SU-DHL-6 (cell line): ENCODE measurements at regions not wholly inside any gene's neighbourhood (a gene's known extent, or its start where the extent isn't known, plus 50 kb on each side); places are given as distances from the start of the nearest gene placed in this dataset.

Source experiments
- CTCF ChIP-seq: fragments of 200-600 bp; sonication (generic); IDR thresholded peaks from one replicate; pipeline ENCODE4 v1.5.1; 2017; ENCODE audit warnings: antibody characterized with exemption, mild to moderate bottlenecking, low read length, moderate library complexity; ENCODE audit not compliant: insufficient read depth, poor library complexity, severe bottlenecking
- EZH2phosphoT487 ChIP-seq: fragments of 200-600 bp; sonication (generic), shearing (Covaris generic); conservative IDR thresholded peaks from 2 replicates; pipeline ENCODE4 v1.6.1; 2018; ENCODE audit warnings: mild to moderate bottlenecking, antibody characterized with exemption, low read length, moderate library complexity, mixed read lengths

GRCh38 chr3:178260887-178261565, 275.2 kb upstream of the KCNMB2 start:
- TF ChIP-seq EZH2phosphoT487 (no peak), CTCF (no peak)
